H7 (cell line): ENCODE measurements at regions not wholly inside any gene's neighbourhood (a gene's known extent, or its start where the extent isn't known, plus 50 kb on each side); places are given as distances from the start of the nearest gene placed in this dataset.

Source experiments
- DNase-seq: peaks from one replicate; pipeline ENCODE4 v3.0.0; 2012
- H3K27me3 ChIP-seq: 2 replicates; pipeline ENCODE4 v1.6.0; 2011; ENCODE audit warnings: mild to moderate bottlenecking, low read length; ENCODE audit not compliant: control insufficient read depth, insufficient read depth
- H3K36me3 ChIP-seq: replicated peaks from 2 replicates; pipeline ENCODE4 v1.5.1; 2011; ENCODE audit warnings: low read length; ENCODE audit not compliant: control insufficient read depth, insufficient read depth
- H3K4me3 ChIP-seq: 2 replicates; pipeline ENCODE4 v1.5.1; 2011; ENCODE audit warnings: low read depth, mild to moderate bottlenecking, control low read depth, low read length, moderate library complexity; ENCODE audit not compliant: insufficient read depth

DNA sequence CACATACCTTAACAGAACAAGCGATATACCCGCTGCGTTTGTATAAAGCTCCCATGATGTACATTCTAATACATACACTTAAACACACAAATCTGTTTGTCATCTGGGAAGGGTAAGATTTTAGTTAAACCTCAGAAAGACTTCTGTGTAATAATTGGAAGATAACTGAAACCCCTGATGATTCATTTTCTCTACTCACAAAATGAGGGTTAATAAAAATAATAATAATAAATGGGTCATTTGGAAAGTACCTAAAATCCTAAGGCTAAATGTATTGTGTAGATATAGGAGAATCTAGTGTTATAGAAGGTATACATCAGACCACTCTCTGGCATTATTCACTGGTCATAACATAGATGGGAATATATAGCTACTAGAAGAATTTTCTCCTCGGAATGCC is 64.7 kb upstream of the SOX9 start:
- Histone ChIP-seq H3K4me3 (no peak overlapping the region), H3K36me3 (no peaks in the 10 kb centered on the region), H3K27me3 (no peaks in the 10 kb centered on the region; the same call in 1 of the 2 replicates)
- no peak for DNase-seq

DNA sequence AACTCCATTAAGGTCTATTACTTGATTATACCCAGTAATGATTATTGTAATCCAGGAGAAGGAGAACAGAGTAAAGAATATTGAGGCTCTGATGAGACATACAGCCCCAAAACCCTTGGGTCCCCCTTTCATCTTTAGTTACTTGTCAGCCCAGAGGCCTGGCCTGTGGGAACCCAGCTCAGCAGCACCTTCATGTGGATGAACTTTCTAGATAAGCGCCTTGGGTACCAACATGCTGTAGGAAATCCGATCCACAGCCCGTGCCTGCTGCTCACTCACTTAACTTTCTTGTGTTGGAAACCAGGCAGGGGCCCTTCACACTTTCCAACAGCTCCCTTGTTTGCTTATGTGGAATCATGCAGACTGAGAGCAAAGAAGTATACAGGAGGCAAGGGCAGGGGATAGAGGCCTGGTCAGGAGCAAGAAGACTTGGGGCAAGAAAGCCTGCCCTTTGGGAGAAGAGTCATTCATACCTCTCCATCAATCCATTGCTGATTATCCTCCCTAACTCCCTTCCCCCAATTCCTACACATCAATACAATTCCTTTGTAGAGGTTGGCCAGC is 64.0 kb upstream of the SOX9 start:
- no peaks in the 10 kb centered on the region; the same call in 1 of the 2 replicates for H3K27me3 ChIP-seq
- DNase-seq = no peak
- no peak overlapping the region for H3K4me3 ChIP-seq
- no peaks in the 10 kb centered on the region for H3K36me3 ChIP-seq

DNA sequence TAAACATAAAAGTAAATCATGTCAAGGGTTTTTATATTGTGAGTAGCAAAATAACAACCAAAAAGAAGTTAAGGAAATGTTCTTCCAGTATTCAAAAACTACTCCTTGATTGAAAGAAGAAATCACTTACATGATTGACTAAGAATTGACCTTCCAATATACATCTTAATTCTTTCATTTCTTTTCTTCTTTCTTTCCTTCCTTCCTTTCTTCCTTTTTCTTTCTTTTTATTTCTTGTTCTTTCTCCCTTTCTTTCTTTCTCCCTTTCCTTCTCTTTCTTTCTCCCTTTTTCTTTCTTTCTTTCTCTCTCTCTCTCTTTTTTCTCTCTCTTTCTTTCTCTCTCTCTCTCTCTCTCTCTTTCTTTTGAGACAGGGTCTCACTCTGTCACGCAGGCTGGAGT is 60.7 kb upstream of the SOX9 start:
- no peak for DNase-seq
- H3K27me3 ChIP-seq = no peaks in the 10 kb centered on the region; the same call in 1 of the 2 replicates
- no peaks in the 10 kb centered on the region for H3K36me3 ChIP-seq
- no peak overlapping the region for H3K4me3 ChIP-seq

DNA sequence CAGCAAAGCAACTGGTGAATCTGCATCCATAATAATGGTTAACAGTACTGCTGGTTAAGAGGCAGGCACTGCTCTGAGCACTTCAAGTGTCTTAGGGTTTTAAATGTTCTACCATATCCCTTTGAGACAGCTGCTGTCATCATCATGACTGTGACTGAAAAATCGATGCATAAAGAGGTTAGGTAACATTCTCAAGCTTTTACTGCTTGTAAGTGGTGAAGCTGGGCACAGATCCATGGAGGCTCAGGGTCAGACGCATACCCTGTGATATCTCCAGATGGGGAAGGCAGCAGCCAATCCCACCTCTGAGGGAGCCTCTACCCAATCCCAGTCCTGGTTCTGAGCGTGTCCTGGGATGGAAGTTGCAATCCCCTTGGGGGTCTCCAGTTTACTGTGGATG is 57.6 kb upstream of the SOX9 start:
- Histone ChIP-seq H3K36me3 (no peaks in the 10 kb centered on the region), H3K27me3 (no peaks in the 10 kb centered on the region), H3K4me3 (no peak overlapping the region)
- DNase-seq = no peak

DNA sequence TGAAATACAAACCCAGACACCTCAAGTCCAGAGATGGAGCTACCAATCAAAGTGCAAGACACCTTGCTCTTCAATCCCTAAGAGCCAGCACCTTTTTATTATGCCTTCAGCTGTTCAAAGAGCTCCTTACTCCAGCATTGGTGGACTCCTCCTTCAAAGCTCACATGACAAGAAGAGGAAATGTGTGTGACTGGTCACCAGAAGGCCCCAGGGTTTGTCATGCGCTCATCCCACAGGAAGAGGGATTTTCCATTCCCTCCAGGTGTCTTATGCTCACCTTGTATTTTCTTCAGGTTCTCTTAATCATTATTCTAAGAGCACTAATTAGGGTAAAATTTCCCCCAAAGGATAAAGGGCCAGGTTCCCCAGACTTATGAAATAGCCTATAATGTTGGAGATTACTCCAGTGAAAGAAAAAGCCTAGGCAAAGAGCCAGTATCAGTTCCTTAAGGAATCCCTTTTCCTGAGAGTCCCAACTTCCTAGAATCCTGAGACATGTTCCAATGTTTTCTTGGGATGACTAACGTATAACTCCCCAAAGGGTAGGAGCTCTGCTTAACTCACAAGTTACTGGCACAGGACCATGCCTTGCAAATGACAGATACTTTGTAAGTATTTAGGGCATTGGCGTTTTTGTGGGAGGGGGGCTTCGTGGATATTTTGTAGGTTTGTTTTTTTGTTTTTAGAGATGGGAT is 56.9 kb upstream of the SOX9 start:
- Histone ChIP-seq H3K4me3 (no peak overlapping the region), H3K36me3 (no peaks in the 10 kb centered on the region), H3K27me3 (no peaks in the 10 kb centered on the region)
- DNase-seq = no peak

DNA sequence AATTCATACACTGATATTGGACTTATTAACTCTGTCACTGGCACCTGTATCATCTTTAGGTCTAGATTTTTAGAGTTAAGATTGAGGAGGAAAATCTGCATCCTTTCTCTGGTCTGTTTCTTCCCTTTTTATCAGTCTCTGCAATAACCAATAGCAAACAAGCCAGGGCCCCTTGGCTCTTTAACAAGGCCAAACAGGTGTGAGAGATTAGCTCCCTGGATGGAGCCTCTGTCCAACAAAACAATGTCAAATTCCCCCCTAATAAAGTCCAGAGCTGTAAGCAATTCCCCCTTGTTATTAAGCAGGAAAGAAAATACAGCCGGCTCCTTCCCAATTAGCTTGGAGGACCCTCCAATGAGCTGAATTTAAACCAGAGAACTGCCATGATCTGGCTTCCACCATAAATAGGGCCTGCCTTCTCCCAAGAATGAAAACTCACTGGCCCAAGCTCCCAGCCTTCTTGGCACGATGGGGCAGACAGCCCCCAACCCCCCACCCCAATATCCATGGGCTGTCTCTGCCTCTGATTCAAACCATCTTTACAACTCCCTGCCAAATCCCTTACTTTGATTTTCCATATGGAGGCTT is 56.1 kb upstream of the SOX9 start:
- no peaks in the 10 kb centered on the region for H3K36me3 ChIP-seq
- no peaks in the 10 kb centered on the region for H3K27me3 ChIP-seq
- no peak overlapping the region for H3K4me3 ChIP-seq
- no peak for DNase-seq

DNA sequence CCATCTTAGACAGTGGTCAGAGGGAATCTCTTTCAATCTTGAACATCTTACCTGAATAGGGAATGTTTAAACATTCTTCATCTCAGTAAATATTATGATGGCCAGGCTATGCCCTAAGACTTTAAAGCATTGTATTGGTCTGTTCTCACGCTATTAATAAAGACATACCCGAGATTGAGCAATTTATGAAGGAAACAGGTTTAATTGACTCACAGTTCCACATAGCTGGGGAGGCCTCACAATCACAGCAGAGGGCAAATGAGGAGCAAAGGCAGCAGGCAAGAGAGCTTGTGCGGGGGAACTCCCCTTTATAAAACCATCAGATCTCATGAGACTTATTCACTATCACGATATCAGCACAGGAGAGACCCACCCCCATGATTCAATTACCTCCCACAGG is 55.3 kb upstream of the SOX9 start:
- H3K36me3 ChIP-seq = no peaks in the 10 kb centered on the region

DNA sequence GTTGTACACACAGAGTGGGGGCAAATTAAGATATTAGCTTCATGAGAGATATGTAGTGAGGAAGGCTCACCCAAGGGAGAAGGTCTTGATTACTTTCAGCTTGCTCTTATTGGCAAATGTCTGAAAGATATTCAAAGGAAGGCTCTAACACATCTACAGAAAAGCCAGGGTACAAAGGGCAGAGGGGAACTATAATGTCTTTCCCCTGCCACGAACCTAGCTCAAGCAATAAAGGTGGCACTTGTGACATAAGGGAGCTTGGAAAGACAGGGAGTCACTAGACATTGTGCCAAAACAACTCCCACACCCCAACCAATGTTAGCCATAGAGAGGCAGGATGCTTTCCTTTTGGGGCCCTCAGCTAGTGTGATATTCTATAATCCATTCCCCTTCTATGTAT is 52.2 kb upstream of the SOX9 start:
- Histone ChIP-seq H3K27me3 (no peaks in the 10 kb centered on the region), H3K4me3 (no peak overlapping the region), H3K36me3 (no peaks in the 10 kb centered on the region)
- no peak for DNase-seq

More for the DNA sequence above, 55.3 kb upstream of the SOX9 start:
- no peak for DNase-seq
- no peaks in the 10 kb centered on the region for H3K27me3 ChIP-seq
- no peak overlapping the region for H3K4me3 ChIP-seq

DNA sequence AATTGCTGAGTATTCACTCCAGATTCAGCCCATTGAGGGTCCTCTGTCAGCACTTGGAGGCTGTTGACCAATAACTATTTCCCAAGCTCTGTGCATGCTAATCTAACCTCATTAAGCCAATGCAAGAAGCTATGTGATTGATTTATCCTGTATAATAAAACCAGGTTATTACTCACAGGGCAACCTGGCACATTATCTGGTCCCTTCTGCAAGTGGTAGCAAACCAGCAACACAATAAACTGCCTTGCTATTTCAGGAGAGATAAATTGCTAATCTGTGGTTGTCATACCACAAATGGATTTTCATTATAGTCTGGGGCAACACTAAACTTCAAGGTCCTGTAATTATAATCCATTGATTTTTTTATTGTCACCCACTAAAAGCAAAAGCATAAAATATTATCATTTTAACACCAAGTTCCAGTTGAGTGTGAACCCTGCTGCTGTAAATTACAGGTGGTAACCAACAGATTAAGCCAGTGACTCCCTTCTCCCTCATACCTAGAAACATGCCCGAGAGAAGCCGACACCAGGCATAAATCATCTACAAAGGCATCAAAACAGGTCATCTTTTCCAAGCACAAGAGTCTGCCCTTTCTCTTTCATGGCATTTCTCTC is 51.1 kb upstream of the SOX9 start:
- no peak for DNase-seq
- H3K4me3 ChIP-seq = no peak overlapping the region
- H3K27me3 ChIP-seq = no peaks in the 10 kb centered on the region
- H3K36me3 ChIP-seq = no peaks in the 10 kb centered on the region
